GM21381 (cell line): ENCODE measurements at regions not wholly inside any gene's neighbourhood (a gene's known extent, or its start where the extent isn't known, plus 50 kb on each side); places are given as distances from the start of the nearest gene placed in this dataset.

Source experiments
- ATAC-seq: cut with Tn5 transposase; IDR thresholded peaks from one replicate; pipeline ENCODE4 v1.9.1; 2021; ENCODE audit warnings: mild to moderate bottlenecking, moderate library complexity; ENCODE audit not compliant: unreplicated experiment

- ATAC-seq: no peak
Measured at GRCh38 chr2:217394510-217395351, 534.9 kb upstream of the TNP1 start.

- ATAC-seq: no peak
Measured at GRCh38 chr2:217393585-217394032, 533.7 kb upstream of the TNP1 start.

GRCh38 chr2:217392930-217393584 is 533.2 kb upstream of the TNP1 start:
- ATAC-seq: no peak

- ATAC-seq: no peak
Measured at GRCh38 chr2:217387776-217388387, 528.0 kb upstream of the TNP1 start.

GRCh38 chr2:217386041-217386440 is 526.2 kb upstream of the TNP1 start:
- no peak for ATAC-seq

- ATAC-seq: no peak
Measured at GRCh38 chr2:217383620-217384019, 523.8 kb upstream of the TNP1 start.

- no peak for ATAC-seq
Measured at GRCh38 chr2:217382794-217383193, 522.9 kb upstream of the TNP1 start.

GRCh38 chr2:217379807-217380206 is 519.9 kb upstream of the TNP1 start:
- ATAC-seq: no peak

GRCh38 chr2:217372794-217373193 is 512.9 kb upstream of the TNP1 start:
- no peak for ATAC-seq

- ATAC-seq: no peak
Measured at GRCh38 chr2:217371781-217372213, 511.9 kb upstream of the TNP1 start.

- no peak for ATAC-seq
Measured at GRCh38 chr2:217370391-217370790, 510.5 kb upstream of the TNP1 start.

GRCh38 chr2:217367464-217367863 is 507.6 kb upstream of the TNP1 start:
- ATAC-seq: no peak

- no peak for ATAC-seq
Measured at GRCh38 chr2:217366966-217367365, 507.1 kb upstream of the TNP1 start.

- ATAC-seq: no peak
Measured at GRCh38 chr2:217366266-217366895, 506.5 kb upstream of the TNP1 start.

- no peak for ATAC-seq
Measured at GRCh38 chr2:217365656-217366055, 505.8 kb upstream of the TNP1 start.

GRCh38 chr2:217364224-217364623 is 504.4 kb upstream of the TNP1 start:
- no peak for ATAC-seq

GRCh38 chr2:217363470-217363869 is 503.6 kb upstream of the TNP1 start:
- ATAC-seq: no peak

GRCh38 chr2:217362710-217363109 is 502.8 kb upstream of the TNP1 start:
- no peak for ATAC-seq

GRCh38 chr2:217362286-217362685 is 502.4 kb upstream of the TNP1 start:
- ATAC-seq: no peak

- ATAC-seq: no peak
Measured at GRCh38 chr2:217361483-217361880, 501.6 kb upstream of the TNP1 start.

- ATAC-seq: no peak
Measured at GRCh38 chr2:217360781-217361482, 501.1 kb upstream of the TNP1 start.
